B cell (primary cell): ENCODE measurements at regions not wholly inside any gene's neighbourhood (a gene's known extent, or its start where the extent isn't known, plus 50 kb on each side); places are given as distances from the start of the nearest gene placed in this dataset.

Experiments
- EZH2 ChIP-seq: IDR thresholded peaks from 2 replicates; pipeline ENCODE4 v1.6.1; 2012; ENCODE audit warnings: borderline replicate concordance, low read depth, mild to moderate bottlenecking, moderate library complexity, low read length; ENCODE audit not compliant: insufficient read depth, poor library complexity, severe bottlenecking
- TF ChIP-seq, protein P1 (sequence below): fragments of 200-600 bp; IDR thresholded peaks from one replicate; pipeline ENCODE4 v1.8.0; 2022; ENCODE audit warnings: antibody characterized with exemption, mild to moderate bottlenecking

DNA sequence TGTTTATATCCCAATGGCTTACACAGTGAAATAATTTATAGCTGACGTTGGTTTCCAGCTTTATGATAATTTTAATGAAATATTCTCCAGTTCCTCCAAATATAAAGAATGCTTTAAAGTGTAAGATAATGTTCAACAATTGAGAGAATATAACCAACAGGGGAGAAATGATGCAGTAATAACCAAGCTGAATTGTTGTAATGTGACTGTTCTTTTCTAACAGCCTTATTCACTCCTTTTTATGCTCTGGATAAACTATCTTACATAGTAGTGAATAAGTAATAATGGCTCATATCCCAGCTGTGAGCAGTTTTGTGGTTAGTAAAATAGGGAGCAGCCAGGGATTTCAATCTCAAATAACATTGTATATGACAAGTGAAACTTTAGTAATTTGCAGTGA lies 2348.7 kb upstream of the ACO1 start:
- TF ChIP-seq, protein P1, sequence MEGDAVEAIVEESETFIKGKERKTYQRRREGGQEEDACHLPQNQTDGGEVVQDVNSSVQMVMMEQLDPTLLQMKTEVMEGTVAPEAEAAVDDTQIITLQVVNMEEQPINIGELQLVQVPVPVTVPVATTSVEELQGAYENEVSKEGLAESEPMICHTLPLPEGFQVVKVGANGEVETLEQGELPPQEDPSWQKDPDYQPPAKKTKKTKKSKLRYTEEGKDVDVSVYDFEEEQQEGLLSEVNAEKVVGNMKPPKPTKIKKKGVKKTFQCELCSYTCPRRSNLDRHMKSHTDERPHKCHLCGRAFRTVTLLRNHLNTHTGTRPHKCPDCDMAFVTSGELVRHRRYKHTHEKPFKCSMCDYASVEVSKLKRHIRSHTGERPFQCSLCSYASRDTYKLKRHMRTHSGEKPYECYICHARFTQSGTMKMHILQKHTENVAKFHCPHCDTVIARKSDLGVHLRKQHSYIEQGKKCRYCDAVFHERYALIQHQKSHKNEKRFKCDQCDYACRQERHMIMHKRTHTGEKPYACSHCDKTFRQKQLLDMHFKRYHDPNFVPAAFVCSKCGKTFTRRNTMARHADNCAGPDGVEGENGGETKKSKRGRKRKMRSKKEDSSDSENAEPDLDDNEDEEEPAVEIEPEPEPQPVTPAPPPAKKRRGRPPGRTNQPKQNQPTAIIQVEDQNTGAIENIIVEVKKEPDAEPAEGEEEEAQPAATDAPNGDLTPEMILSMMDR: no peak
- TF ChIP-seq EZH2: no peak
